ENCODE measurements at regions not wholly inside any gene's neighbourhood (a gene's known extent, or its start where the extent isn't known, plus 50 kb on each side); places are given as distances from the start of the nearest gene placed in this dataset.

DNA sequence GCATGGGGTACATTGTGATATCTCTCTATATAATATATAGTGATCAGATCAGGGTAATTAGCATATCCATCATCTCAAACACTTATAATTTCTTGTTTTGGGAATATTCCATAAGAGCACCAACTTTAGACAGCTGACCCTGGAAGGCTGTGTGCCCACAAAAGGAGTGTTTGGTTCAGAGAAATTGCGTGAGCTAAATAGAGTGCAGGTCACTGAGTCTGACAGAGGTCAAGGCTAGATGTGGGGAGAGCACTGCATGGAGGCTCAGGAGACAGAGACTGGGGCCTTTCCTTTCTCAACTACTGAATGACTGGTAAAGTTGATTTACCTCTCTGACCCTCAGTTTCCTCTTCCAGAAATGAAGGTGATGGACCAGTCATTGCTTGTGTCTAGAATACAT lies 114.9 kb upstream of the ADGRF1 start:
- TF ChIP-seq, protein P1, sequence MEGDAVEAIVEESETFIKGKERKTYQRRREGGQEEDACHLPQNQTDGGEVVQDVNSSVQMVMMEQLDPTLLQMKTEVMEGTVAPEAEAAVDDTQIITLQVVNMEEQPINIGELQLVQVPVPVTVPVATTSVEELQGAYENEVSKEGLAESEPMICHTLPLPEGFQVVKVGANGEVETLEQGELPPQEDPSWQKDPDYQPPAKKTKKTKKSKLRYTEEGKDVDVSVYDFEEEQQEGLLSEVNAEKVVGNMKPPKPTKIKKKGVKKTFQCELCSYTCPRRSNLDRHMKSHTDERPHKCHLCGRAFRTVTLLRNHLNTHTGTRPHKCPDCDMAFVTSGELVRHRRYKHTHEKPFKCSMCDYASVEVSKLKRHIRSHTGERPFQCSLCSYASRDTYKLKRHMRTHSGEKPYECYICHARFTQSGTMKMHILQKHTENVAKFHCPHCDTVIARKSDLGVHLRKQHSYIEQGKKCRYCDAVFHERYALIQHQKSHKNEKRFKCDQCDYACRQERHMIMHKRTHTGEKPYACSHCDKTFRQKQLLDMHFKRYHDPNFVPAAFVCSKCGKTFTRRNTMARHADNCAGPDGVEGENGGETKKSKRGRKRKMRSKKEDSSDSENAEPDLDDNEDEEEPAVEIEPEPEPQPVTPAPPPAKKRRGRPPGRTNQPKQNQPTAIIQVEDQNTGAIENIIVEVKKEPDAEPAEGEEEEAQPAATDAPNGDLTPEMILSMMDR (IDR thresholded peaks at IDR 0.05): no peak
- TF ChIP-seq POLR2A (IDR thresholded peaks at IDR 0.05): no peak

Data from gastroesophageal sphincter (tissue), 3 donors.